ENCODE measurements at regions not wholly inside any gene's neighbourhood (a gene's known extent, or its start where the extent isn't known, plus 50 kb on each side); places are given as distances from the start of the nearest gene placed in this dataset.

GRCh38 chr11:32039149-32039548 lies 51.7 kb upstream of the RCN1 start:
- no peak for DNase-seq (ENCODE audit: low read depth)

DNA sequence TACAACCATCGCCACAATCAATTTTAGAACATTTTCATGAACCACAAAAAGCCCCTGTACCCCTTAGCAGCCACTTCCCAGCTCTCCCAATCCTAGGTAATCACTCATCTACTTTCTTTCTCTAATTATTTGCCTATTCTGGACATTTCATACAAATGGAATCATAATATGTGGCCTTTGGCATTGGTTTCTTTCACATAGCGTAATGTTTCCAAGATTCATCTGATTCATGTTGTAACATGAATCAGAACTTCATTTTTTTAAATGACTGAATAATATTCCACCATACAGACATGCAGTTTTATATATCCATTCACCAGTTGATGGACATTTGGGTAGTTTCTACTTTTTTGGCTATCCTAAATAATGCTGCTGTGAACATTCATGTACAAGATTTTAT lies 56.2 kb upstream of the RCN1 start:
- no peak for DNase-seq (ENCODE audit: low read depth)

GRCh38 chr11:32034149-32034548 lies 56.7 kb upstream of the RCN1 start:
- DNase-seq (ENCODE audit: low read depth) = no peak

- DNase-seq (ENCODE audit: low read depth) = no peak
Measured at GRCh38 chr11:32033491-32033890, 57.4 kb upstream of the RCN1 start.

DNA sequence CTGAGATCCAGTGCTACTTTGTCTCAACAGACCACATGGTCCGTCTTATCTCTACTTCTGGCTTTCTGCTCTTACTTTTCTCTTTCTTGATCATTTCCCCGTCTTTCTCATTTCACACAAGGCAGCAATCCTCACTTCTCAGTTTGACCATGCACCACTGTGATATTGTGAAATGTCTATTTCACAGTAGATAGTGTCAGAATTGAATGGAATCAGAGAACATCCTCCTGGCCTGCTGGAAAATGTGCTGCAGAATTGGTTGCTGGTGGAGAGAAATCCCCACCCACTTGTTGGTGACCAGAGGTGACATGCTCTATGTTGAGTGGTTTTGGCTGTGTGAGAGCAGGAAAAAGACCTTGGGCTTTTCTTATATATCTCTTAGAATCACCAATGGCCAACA lies 57.8 kb upstream of the RCN1 start:
- no peak for DNase-seq (ENCODE audit: low read depth)

DNA sequence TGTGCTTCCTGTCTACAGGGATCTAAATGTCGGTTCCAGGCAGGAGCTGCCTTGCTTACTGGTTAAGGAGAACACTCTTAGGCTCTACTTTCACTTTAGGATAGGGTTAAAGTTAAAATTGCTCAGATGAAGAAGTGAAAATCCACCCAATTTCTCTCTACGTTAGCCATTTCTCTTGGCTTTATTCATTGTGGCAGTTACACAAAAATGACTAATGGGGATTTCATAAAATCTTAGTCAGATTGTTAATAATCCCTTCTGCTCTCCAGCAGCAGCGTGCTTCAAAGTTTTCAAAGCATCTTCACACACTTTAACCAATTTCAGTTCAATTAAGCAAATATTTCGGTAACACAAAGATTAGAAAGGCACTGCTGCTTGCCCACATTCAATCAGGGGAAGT lies 58.4 kb upstream of the RCN1 start:
- DNase-seq (ENCODE audit: low read depth) = no peak

DNA sequence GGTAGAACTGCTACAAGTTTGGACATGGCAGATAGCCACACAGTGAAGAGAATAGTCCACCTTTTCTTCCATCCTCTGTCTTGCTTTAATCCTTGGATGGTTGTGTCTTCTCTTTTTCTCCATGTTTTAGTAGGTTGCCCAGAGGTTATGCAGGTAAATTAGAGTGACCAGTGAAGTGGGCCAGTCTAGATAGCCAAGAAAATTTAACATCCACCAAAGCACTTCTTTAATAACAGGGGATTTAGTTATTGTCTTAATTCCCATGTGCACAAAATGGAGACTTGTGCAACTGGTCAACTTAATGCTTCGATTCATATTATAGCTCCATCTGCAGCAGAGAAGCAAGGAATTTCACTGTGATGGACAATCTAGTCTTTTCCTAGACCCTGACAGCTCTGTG lies 58.8 kb upstream of the RCN1 start:
- no peak for DNase-seq (ENCODE audit: low read depth)

DNA sequence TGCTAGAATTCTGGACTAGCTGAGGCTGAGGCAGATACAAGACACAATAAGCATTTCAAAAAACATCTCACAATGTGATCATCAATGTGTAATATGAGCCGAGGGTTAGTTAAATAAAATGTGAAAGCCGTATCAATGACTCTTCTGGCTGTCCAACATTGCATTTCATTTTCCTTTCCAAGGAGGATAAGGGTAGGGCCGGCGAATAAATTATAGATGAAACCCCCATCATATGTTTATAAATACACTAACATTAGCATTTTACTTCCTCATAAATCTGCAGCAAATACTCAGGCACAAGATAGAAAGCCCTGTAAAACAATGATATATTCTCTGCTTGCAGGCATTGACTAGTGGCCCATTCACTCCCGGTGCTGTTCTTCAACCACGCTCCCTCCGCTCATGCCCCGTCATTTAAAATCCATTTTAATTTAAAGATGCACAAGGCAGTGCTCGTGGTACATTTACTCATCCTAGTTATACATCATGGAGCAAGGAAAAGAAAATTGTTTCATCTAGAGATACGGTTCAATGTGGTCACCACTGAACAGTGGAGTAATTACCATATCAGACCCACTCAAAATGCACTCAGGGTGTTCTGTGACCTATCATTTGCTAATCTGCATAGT lies 59.9 kb upstream of the RCN1 start:
- DNase-seq (ENCODE audit: low read depth) = no peak

DNA sequence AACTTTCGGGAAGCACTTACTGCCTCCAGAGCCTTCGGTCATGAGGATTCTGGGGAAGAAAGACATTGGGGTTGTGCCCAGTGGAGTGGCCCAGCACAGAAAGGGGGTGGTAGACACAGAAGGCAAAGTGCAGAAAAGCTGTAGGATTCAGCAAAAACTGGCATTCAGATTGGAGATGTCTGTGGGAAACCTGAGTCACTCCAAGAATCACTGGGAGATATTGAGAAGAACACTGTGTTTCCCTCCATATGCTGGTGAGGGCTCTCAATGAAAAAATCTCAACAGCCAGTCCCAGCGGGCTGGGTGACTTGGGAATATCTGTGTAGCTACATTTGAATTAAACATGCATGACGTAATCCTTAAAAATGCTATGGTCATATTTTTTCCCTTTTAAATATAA lies 61.2 kb upstream of the RCN1 start:
- DNase-seq (ENCODE audit: low read depth) = no peak

GRCh38 chr11:32028201-32028600 lies 62.7 kb upstream of the RCN1 start:
- no peak for DNase-seq (ENCODE audit: low read depth)

GRCh38 chr11:32026766-32027165 lies 64.1 kb upstream of the RCN1 start:
- DNase-seq (ENCODE audit: low read depth) = no peak

DNA sequence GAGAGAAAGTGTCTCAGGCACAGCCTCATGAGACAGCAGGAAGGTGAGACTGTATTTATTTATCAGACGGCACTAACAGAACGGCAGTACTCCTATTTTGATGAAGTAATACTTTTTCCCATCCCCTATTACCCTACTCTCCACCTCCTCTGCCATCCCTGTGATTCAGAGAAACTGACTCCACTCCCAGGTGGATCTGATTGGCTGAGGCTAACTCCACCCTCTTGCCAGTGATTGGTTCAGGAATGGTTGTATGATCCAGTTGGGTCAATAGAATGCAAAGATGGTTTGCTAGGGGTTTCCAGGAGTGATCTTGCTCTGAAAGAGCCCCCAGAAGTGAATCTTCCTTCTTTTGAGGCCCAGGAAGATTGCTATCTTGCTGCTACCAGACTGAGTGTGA lies 65.9 kb upstream of the RCN1 start:
- no peak for DNase-seq (ENCODE audit: low read depth)

DNA sequence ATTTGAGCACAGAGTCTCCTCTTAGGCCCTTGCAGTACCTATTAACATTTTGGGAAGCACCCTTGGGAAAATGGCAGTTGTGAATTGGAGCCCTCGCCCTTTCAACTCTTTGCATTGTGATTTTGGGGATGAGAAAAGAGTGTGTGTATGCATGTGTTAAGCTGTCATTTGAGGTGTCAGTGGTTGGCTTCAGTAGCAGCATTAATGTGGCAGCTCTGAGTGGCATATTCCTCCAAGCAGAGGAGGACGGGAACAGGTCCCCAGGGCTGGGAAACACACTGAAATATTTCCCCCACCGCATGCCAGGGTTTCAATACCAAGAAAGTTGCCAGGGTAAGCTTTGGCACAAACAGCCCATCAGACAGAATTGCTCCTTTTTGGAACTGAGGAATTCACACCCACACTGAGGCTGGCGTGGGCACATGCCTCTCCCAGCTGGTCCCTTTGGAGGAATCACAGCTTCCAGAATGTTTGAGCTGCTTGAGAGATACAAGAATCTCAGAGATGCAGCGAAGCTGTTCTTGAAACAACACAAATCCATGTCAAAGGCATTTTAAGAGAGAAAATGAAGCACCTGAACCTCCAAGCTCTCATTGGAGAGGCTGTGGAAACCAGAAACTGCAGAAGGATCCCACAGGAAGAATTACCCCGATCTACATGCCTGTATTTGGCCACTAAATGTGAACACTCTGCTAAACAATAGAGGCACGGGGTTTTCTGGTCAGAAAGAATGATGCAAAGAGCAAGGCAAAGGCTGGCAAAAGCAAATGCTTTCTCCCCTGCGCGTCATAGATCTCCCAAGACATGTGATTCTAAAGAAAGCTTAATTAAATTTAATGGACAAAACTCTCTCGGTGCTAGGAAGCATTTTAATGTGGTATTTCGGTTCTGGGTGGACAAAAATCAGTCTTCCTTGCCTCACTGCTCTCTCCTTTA lies 67.2 kb upstream of the RCN1 start:
- DNase-seq (ENCODE audit: low read depth) = no peak

GRCh38 chr11:32018672-32019071 lies 72.2 kb upstream of the RCN1 start:
- DNase-seq (ENCODE audit: low read depth) = no peak

DNA sequence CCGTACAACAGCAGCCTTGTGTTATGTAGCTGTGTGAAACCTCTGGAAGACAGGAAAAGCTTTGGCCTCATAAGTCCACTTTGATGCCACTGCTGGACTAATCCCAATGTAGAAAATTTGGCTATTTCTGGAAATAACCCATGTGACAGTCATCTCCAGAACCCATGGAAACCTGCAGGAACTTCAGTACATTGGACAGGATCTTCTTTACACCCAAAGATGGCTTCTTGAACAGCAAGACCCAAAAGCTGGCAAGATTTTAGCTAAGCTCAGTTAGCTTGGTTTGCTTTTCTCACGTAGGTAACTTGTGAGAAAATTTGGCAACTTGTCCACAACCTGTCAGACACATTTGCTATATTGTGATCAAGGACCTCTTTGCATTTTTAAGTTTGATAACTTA lies 74.8 kb upstream of the RCN1 start:
- DNase-seq (ENCODE audit: low read depth) = no peak

DNA sequence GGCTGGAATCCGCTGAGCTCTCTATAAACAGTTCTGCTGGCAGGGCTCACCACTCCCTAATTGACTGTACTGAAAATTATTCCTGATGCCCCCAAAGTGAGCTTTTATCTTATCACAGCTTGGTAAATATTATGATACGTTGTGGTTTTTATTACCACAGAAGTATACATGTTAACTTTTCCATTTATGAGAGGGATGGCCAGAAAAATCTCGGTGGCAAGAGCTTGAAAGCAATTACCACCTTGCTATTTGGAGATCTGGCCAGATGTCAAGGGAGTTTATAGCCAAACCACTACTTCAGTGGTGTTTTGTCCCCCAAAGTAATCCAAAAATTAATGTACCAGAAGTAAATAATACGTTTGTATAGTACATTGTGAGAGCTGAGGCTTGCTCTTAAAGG lies 75.4 kb upstream of the RCN1 start:
- DNase-seq (ENCODE audit: low read depth) = no peak

- DNase-seq (ENCODE audit: low read depth) = no peak
Measured at GRCh38 chr11:32013603-32014002, 77.3 kb upstream of the RCN1 start.

DNA sequence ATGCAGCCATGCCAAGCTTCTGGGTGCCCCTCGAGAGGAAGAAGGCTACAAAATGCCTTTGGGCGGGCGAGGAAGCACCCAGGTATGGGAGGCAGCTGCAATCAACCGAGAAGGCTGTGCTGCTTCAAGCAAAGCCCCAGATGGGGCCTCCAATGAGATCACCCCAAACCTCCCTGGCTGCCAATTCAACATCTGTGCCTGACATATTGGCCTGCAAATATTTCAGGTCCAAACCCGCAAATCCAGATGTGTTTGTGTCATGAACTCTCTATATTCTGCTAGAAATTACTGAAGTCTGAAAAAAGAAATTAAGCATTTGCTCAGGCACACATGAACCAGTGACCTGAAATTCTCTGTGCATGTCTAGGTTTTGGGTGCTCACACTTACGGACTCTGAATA lies 78.8 kb upstream of the RCN1 start:
- no peak for DNase-seq (ENCODE audit: low read depth)

DNA sequence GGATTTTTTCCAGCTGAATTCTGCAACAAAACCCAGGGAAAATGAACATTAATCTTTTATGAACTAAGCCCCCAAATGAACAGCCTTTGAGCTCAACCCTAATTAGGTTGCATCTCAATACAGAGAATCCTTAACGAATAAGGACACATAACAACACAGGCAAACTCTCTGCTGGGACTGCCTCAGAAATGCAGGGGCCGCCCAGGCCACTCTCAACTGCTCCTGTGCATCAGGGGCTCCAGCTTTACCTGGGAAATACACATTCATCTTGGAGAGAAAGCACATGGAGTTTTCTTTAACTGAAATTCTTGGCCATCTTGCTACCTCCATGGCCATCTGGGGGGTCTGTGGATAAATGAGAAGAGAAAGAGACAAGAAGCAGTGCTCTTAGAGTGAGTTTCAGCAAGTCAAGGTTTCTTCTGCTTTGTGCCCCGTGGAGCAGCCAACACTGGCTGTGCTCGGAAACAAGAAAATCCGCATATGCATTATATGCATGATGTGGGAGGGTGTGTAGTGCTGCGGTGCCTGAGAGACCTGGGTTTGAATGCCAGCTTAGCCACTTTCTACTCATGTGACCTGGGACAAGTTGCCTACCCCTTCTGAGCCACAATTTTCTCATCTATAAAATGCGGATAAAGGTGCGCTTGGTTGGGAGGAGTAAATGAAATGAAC lies 81.9 kb upstream of the RCN1 start:
- DNase-seq (ENCODE audit: low read depth) = no peak

DNA sequence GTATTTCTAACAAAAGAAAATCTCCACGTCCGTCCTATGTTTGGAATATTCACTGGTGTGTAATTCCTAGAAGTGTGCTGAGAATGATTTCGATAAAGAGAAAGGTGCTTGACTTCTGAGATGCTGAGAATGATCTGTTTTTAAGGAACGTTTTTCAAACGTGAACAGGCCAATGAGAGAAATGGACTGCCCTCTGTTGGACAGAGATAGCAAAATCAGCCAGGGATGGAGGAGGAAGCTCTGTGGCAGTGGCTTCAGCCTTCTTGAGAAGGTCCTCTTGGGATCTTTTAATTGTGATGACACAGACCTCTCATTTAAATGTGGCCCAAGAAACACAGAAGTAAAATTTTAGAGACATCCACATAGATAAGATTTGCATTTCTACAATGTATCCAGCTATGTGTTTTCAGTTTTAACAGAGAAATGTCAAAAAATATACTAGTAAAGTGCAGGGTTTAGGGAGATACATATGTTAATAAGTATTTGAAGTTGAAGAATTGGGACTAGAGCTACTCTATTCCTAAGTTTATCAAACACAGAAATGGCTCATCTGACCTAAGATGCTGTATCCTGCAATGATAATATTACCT lies 84.0 kb upstream of the RCN1 start:
- DNase-seq (ENCODE audit: low read depth) = no peak

- DNase-seq (ENCODE audit: low read depth) = no peak
Measured at GRCh38 chr11:32005786-32006416, 85.0 kb upstream of the RCN1 start.

GRCh38 chr11:32003335-32003734 lies 87.5 kb upstream of the RCN1 start:
- no peak for DNase-seq (ENCODE audit: low read depth)

All from activated T-helper 9 cell treated with anti-CD3 and anti-CD28 coated beads, Interleukin-2, amount 50 U/mL, for 16 hours (primary cell).